Prostate gland (tissue), 2 donors: ENCODE measurements at regions not wholly inside any gene's neighbourhood (a gene's known extent, or its start where the extent isn't known, plus 50 kb on each side); places are given as distances from the start of the nearest gene placed in this dataset.

ENCODE experiments used
- DNase-seq: peaks from one replicate; pipeline ENCODE4 v3.0.0-alpha.2; 2019; ENCODE audit warnings: low spot score
- H3K27ac ChIP-seq, 2 donors: fragments of 200-600 bp; sonication (generic); 2 replicates each; pipeline ENCODE4 v1.5.1; 2017 to 2019
- H3K27me3 ChIP-seq: fragments of 200-600 bp; sonication (generic); replicated peaks from 2 replicates; pipeline ENCODE4 v1.5.1; 2019; ENCODE audit not compliant: insufficient read depth
- H3K36me3 ChIP-seq, 2 donors: fragments of 200-600 bp; sonication (generic); 1 replicate in 1 of 2; 2 replicates in 1 of 2; pipeline versions ENCODE4 v1.5.1 to v1.8.1; 2017 to 2019
- H3K4me1 ChIP-seq: fragments of 200-600 bp; sonication (generic); replicated peaks from 2 replicates; pipeline ENCODE4 v1.5.1; 2019
- H3K4me3 ChIP-seq, 2 donors: fragments of 200-600 bp; sonication (generic); 2 replicates each; pipeline ENCODE4 v1.5.1; 2017 to 2019
- H3K9me3 ChIP-seq: fragments of 200-600 bp; sonication (generic); 2 replicates; pipeline ENCODE4 v1.5.1; 2017
- POLR2A ChIP-seq: fragments of 450-650 bp; IDR thresholded peaks from one replicate; pipeline ENCODE4 v1.6.1; 2016; ENCODE audit warnings: antibody characterized with exemption, mild to moderate bottlenecking
- POLR2AphosphoS5 ChIP-seq: sonication (generic); formaldehyde crosslinking; IDR thresholded peaks from one replicate; pipeline ENCODE4 v1.6.1; 2017; ENCODE audit warnings: antibody characterized with exemption
- WGBS: methylation state at CpG from one replicate; pipeline ENCODE4 v1.1.5; 2018; 5-methylcytosine and 5-hydroxymethylcytosine counted together
- intact Hi-C: fragments of 100-400 bp; cut with DNase I; formaldehyde crosslinking; loops from one replicate; pipeline ENCODE4 v1.14.2; 2022
- TF ChIP-seq, protein P1 (sequence below), 4 experiments: fragments of 200-600 bp in 2 of 4; fragments of 450-650 bp in 2 of 4; sonication (generic) in 2 of 4; IDR thresholded peaks; 1 replicate in 3 of 4; 2 replicates in 1 of 4; pipeline ENCODE4 v1.5.1; 2016 to 2019; ENCODE audit warnings: antibody characterized with exemption in 4 of 4, mild to moderate bottlenecking in 2 of 4, moderate library complexity in 2 of 4

DNA sequence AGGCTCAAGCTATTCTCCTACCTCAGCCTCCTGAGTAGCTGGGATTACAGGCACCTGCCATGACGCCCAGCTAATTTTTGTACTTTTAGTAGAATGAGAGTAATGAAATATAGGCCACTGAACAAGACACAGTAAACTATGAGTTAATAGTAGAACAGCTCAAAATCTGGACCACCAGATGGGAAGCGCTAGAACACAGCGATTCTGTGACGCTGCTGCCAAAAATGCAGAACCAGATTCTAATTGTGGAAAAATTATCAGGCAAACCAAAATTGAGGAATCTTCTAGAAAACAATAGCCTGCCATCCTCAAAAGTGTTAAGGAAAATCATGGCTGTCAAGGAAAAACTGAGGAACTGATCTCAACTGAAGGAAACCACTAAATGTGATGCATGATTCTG is 111.4 kb upstream of the TIAM1 start:
- TF ChIP-seq, protein P1, sequence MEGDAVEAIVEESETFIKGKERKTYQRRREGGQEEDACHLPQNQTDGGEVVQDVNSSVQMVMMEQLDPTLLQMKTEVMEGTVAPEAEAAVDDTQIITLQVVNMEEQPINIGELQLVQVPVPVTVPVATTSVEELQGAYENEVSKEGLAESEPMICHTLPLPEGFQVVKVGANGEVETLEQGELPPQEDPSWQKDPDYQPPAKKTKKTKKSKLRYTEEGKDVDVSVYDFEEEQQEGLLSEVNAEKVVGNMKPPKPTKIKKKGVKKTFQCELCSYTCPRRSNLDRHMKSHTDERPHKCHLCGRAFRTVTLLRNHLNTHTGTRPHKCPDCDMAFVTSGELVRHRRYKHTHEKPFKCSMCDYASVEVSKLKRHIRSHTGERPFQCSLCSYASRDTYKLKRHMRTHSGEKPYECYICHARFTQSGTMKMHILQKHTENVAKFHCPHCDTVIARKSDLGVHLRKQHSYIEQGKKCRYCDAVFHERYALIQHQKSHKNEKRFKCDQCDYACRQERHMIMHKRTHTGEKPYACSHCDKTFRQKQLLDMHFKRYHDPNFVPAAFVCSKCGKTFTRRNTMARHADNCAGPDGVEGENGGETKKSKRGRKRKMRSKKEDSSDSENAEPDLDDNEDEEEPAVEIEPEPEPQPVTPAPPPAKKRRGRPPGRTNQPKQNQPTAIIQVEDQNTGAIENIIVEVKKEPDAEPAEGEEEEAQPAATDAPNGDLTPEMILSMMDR (IDR thresholded peaks at IDR 0.05) = no peak
- TF ChIP-seq POLR2AphosphoS5 = no peak
- no peak for TF ChIP-seq POLR2A
- intact Hi-C loops = no loop called here
- H3K27ac ChIP-seq = no peak overlapping the region
- no peaks in the 10 kb centered on the region for H3K27me3 ChIP-seq
- no peaks in the 10 kb centered on the region for H3K9me3 ChIP-seq
- 68% methylated on average over 4 of the region's 4 CpGs for WGBS
- no peak overlapping the region for H3K4me3 ChIP-seq
- no peaks in the 10 kb centered on the region for H3K36me3 ChIP-seq
- no peaks in the 10 kb centered on the region for H3K4me1 ChIP-seq
- DNase-seq = no peak

DNA sequence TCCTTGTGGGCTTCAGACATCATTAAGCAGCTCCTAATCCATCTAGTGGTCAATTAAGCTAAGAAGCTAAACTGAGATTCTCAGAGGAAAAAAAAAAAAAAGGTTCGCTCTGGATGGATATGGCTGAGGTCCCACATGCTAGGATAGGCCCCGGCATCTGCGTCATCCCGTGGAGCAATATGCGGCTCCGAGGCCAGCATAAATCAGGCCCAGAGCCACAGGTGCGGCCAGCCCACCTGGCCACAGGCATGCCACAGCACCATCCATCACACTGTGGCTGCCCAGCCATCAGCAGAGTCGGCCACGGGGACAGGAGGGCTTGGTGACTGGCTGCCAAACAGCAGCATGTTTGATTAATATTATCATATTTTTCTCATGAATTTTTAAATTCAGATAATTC is 106.9 kb upstream of the TIAM1 start:
- Histone ChIP-seq H3K4me3 (no peak overlapping the region), H3K9me3 (no peaks in the 10 kb centered on the region), H3K36me3 (no peaks in the 10 kb centered on the region), H3K27ac (no peak overlapping the region), H3K4me1 (no peaks in the 10 kb centered on the region), H3K27me3 (no peaks in the 10 kb centered on the region)
- TF ChIP-seq POLR2A (no peak), POLR2AphosphoS5 (no peak)
- TF ChIP-seq, protein P1 (IDR thresholded peaks at IDR 0.05) = no peak
- DNase-seq = no peak
- WGBS = 97% methylated on average over 9 of the region's 9 CpGs
- intact Hi-C loops = no loop called here

DNA sequence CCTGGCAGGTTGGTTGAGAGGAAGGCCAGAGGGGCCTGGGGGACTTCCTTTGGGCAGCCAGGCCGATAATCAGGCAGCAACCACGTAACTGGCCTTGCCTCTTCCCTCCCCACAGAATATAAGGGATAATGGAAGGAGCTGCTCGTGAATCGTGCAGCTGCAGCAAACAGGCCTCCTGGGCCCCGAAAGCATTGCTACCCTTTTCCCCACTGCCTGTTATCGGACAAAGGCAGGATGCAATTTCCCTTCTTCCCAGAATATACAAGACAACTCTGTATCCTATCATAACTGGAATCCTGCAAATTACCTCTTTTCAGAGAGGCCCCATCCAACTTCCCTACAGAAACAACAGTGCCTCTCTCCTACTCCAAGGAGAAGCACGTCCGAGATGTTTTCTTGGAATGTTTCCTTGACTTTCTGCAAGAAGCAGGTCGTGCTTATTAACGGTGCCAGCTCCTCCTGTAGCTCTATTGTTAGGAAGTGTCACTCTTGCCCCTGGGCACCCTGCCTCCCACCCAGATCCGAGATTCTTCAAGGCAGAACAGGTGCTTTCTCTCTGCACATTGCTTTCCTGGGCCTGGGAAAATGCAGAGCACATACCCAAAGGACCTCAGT is 106.0 kb upstream of the TIAM1 start:
- Histone ChIP-seq H3K4me3 (no peak overlapping the region), H3K9me3 (no peaks in the 10 kb centered on the region), H3K4me1 (no peaks in the 10 kb centered on the region), H3K27me3 (no peaks in the 10 kb centered on the region), H3K27ac (no peak overlapping the region), H3K36me3 (no peaks in the 10 kb centered on the region)
- DNase-seq = no peak
- WGBS = 56% methylated on average over 11 of the region's 11 CpGs
- TF ChIP-seq POLR2AphosphoS5 (no peak), POLR2A (no peak)
- TF ChIP-seq, protein P1 (IDR thresholded peaks at IDR 0.05) = no peak
- intact Hi-C loops = no loop called here

DNA sequence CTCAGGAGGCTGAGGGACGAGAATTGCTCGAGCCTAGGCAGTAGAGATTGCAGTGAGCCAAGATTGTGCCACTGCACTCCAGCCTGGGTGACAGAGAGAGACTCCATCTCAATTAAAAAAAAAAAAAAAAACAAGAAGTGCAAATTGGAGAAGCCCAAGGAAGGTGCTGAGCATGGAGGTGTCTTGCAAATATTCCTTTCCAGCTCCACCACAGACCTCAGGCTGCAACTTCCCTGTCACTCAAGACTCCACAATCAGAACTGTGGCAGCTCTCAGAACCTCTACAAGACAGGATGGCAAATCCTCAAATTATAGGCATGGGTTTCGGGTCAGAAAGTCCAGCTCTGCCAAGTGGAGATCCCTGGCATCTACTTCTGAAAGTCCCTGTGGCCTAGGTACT is 104.4 kb upstream of the TIAM1 start:
- 86% methylated on average over 3 of the region's 3 CpGs for WGBS
- H3K4me3 ChIP-seq = no peak overlapping the region
- DNase-seq = no peak
- no peaks in the 10 kb centered on the region for H3K27me3 ChIP-seq
- H3K9me3 ChIP-seq = no peaks in the 10 kb centered on the region
- TF ChIP-seq POLR2A (no peak), POLR2AphosphoS5 (no peak)
- TF ChIP-seq, protein P1 (IDR thresholded peaks at IDR 0.05) = no peak
- intact Hi-C loops = no loop called here
- H3K4me1 ChIP-seq = no peaks in the 10 kb centered on the region
- no peaks in the 10 kb centered on the region for H3K36me3 ChIP-seq
- H3K27ac ChIP-seq = no peak overlapping the region

DNA sequence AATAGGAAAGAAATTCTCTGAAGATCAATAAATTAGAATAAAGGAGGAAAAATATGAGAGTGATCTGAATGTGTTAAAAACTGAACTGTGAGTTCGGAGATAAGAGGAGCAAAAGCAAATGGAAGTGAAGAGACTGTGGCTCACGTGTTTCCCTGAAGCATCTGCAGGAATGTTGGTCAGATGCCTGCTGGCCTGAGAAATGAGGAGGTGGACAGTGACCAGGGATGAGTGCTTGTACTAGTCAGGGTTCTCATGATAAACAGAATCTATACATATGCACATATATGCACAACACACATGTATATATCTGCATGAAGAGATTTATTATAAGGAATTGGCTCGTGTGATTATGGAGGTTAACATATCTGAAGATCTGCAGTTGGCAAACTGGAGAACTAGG is 103.4 kb upstream of the TIAM1 start:
- no peaks in the 10 kb centered on the region for H3K27me3 ChIP-seq
- 57% methylated on average over 3 of the region's 3 CpGs for WGBS
- no peak for DNase-seq
- no peaks in the 10 kb centered on the region for H3K36me3 ChIP-seq
- no peak overlapping the region for H3K27ac ChIP-seq
- intact Hi-C loops = no loop called here
- H3K4me1 ChIP-seq = no peaks in the 10 kb centered on the region
- no peaks in the 10 kb centered on the region for H3K9me3 ChIP-seq
- H3K4me3 ChIP-seq = no peak overlapping the region
- TF ChIP-seq POLR2A = no peak
- TF ChIP-seq, protein P1 (IDR thresholded peaks at IDR 0.05) = no peak
- no peak for TF ChIP-seq POLR2AphosphoS5
